GM10266 (cell line): ENCODE measurements at regions not wholly inside any gene's neighbourhood (a gene's known extent, or its start where the extent isn't known, plus 50 kb on each side); places are given as distances from the start of the nearest gene placed in this dataset.
A peak's percentile ranks its signal among the peaks of the same experiment; 100 is the strongest.

Experiments used
- DNase-seq: peaks from one replicate; pipeline ENCODE4 v3.0.0; 2012; ENCODE audit errors: extremely low spot score
- CTCF ChIP-seq: IDR thresholded peaks from 2 replicates; pipeline ENCODE4 v1.5.1; 2012; ENCODE audit warnings: mild to moderate bottlenecking, low read depth; ENCODE audit not compliant: control insufficient read depth, insufficient read depth; ENCODE audit errors: missing control alignments

- no peak for TF ChIP-seq CTCF
- DNase-seq: peak; percentile 12
Measured at GRCh38 chr1:101453844-101454243, 217.0 kb downstream of the S1PR1 start.

GRCh38 chr1:101455166-101455565 is 218.3 kb downstream of the S1PR1 start:
- TF ChIP-seq CTCF: no peak
- no peak for DNase-seq

GRCh38 chr1:101460739-101461138 is 223.9 kb downstream of the S1PR1 start:
- TF ChIP-seq CTCF: no peak
- no peak for DNase-seq

- no peak for DNase-seq
- no peak for TF ChIP-seq CTCF
Measured at GRCh38 chr1:101463195-101463594, 226.4 kb downstream of the S1PR1 start.

- DNase-seq: no peak
- no peak for TF ChIP-seq CTCF
Measured at GRCh38 chr1:101465941-101466340, 229.1 kb downstream of the S1PR1 start.

GRCh38 chr1:101474039-101474665 is 237.3 kb downstream of the S1PR1 start:
- DNase-seq: peak; percentile 14
- TF ChIP-seq CTCF: peak; percentile 19

GRCh38 chr1:101476541-101476940 is 239.7 kb downstream of the S1PR1 start:
- no peak for TF ChIP-seq CTCF

More at GRCh38 chr1:101476541-101476940, 239.7 kb downstream of the S1PR1 start:
- DNase-seq: no peak
